Right lobe of liver (tissue), 6 donors: ENCODE measurements at regions not wholly inside any gene's neighbourhood (a gene's known extent, or its start where the extent isn't known, plus 50 kb on each side); places are given as distances from the start of the nearest gene placed in this dataset.

Experiments used
- ATAC-seq, 4 donors: fragments of 200-7000 bp; cut with Tn5 transposase; one replicate each; pipeline ENCODE4 v1.9.1; 2020; ENCODE audit warnings: mild to moderate bottlenecking in 4 of 4, moderate library complexity in 4 of 4
- DNase-seq, 3 donors: peaks; one replicate each; pipeline ENCODE4 v3.0.0-alpha.2; 2020
- H3K27ac ChIP-seq, 3 donors: fragments of 200-600 bp; one replicate each; pipeline ENCODE4 v1.8.0; 2022
- H3K27me3 ChIP-seq, 2 donors: fragments of 200-600 bp; one replicate each; pipeline ENCODE4 v1.8.0; 2022
- H3K36me3 ChIP-seq, 4 donors: fragments of 200-600 bp; sonication (generic) in 1 of 4; one replicate each; pipeline versions ENCODE4 v1.5.1 to v1.8.0; 2017 to 2022; ENCODE audit warnings: control low read depth in 1 of 4
- H3K4me1 ChIP-seq, 4 donors: fragments of 200-600 bp; sonication (generic) in 1 of 4; one replicate each; pipeline versions ENCODE4 v1.5.1 to v1.8.0; 2017 to 2022; ENCODE audit warnings: control low read depth in 1 of 4
- H3K4me3 ChIP-seq, 3 donors: fragments of 200-600 bp; one replicate each; pipeline ENCODE4 v1.8.0; 2022
- H3K9me3 ChIP-seq, 4 donors: fragments of 200-600 bp; sonication (generic) in 1 of 4; one replicate each; pipeline versions ENCODE4 v1.5.1 to v1.8.0; 2017 to 2022; ENCODE audit warnings: control low read depth in 1 of 4
- POLR2A ChIP-seq: fragments of 450-650 bp; IDR thresholded peaks from one replicate; pipeline ENCODE4 v1.6.1; 2017; ENCODE audit warnings: antibody characterized with exemption, mild to moderate bottlenecking
- WGBS: methylation state at CpG from one replicate; pipeline ENCODE4 v1.1.6; 2018; ENCODE audit warnings: low coverage, low lambda C conversion rate; ENCODE audit not compliant: insufficient coverage; ENCODE audit errors: missing lambda C conversion rate; 5-methylcytosine and 5-hydroxymethylcytosine counted together
- intact Hi-C, 2 donors: fragments of 100-400 bp; cut with DNase I; formaldehyde crosslinking; loops; one replicate each; pipeline versions ENCODE4 v1.11.2 to v1.14.1; 2022
- TF ChIP-seq, protein P1 (sequence below), 4 donors: fragments of 200-600 bp in 3 of 4; fragments of 450-650 bp in 1 of 4; IDR thresholded peaks; one replicate each; pipeline versions ENCODE4 v1.5.1 to v1.8.0; 2016 to 2022; ENCODE audit warnings: antibody characterized with exemption in 4 of 4, mild to moderate bottlenecking in 2 of 4
- donor health status: DM: no; HTN: yes; CAD: no.
- donor health status: DM: no; HTN: no; CAD: no.
- donor health status: DM: no; HTN: no; CAD: no.
- donor health status: DM: no; HTN: yes; CAD: no.
- donor health status: DM: no; HTN: yes; CAD: no.

GRCh38 chr1:40921522-40921921, 58.0 kb upstream of the CTPS1 start:
- Histone ChIP-seq H3K4me3 (no peak overlapping the region), H3K27ac (no peak overlapping the region), H3K27me3 (no peaks in the 10 kb centered on the region), H3K9me3 (no peaks in the 10 kb centered on the region), H3K4me1 (peaks cover 0 to 17% (median 4%) of the 10 kb centered on the region in 4 donors), H3K36me3 (no peaks in the 10 kb centered on the region)
- 89% methylated on average over 4 of the region's 4 CpGs for WGBS
- intact Hi-C loops: no loop called here
- no peak for DNase-seq
- no peak for ATAC-seq
- TF ChIP-seq, protein P1, sequence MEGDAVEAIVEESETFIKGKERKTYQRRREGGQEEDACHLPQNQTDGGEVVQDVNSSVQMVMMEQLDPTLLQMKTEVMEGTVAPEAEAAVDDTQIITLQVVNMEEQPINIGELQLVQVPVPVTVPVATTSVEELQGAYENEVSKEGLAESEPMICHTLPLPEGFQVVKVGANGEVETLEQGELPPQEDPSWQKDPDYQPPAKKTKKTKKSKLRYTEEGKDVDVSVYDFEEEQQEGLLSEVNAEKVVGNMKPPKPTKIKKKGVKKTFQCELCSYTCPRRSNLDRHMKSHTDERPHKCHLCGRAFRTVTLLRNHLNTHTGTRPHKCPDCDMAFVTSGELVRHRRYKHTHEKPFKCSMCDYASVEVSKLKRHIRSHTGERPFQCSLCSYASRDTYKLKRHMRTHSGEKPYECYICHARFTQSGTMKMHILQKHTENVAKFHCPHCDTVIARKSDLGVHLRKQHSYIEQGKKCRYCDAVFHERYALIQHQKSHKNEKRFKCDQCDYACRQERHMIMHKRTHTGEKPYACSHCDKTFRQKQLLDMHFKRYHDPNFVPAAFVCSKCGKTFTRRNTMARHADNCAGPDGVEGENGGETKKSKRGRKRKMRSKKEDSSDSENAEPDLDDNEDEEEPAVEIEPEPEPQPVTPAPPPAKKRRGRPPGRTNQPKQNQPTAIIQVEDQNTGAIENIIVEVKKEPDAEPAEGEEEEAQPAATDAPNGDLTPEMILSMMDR (IDR thresholded peaks at IDR 0.05): no peak
- no peak for TF ChIP-seq POLR2A

- no peak for ATAC-seq
- no peak for DNase-seq
Measured at GRCh38 chr1:40921981-40922677, 57.4 kb upstream of the CTPS1 start.

DNA sequence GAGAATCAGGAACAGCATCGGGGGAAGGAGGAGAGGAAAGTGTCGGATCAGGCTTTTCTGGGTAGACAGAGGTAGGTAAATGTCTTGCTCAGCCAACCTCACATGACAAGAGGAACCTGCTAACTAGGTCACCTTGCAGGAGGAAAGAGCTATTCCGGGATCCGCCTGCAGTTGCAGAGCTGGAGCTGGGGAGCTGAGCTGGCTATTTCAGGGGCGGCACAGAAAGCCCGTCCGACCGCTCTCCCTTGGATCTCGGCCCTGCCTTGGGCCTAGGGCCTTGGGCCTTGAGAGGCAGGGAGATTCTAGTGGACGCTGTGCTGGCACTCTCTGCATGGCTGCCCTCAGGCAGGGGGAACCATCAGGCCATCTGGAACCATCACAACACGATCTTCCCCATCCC, 56.5 kb upstream of the CTPS1 start:
- DNase-seq: no peak
- Histone ChIP-seq H3K4me3 (no peak overlapping the region), H3K27me3 (no peaks in the 10 kb centered on the region), H3K36me3 (no peaks in the 10 kb centered on the region), H3K9me3 (no peaks in the 10 kb centered on the region), H3K27ac (no peak overlapping the region), H3K4me1 (peaks cover 0 to 15% (median 4%) of the 10 kb centered on the region in 4 donors)
- intact Hi-C loops: no loop called here
- 60% methylated on average over 1 of the region's 11 CpGs for WGBS
- no peak for ATAC-seq
- TF ChIP-seq, protein P1 (IDR thresholded peaks at IDR 0.05): no peak
- no peak for TF ChIP-seq POLR2A

More at GRCh38 chr1:40921981-40922677, 57.4 kb upstream of the CTPS1 start:
- no peaks in the 10 kb centered on the region for H3K9me3 ChIP-seq
- 96% methylated on average over 2 of the region's 3 CpGs for WGBS
- H3K27ac ChIP-seq: no peak overlapping the region
- H3K4me1 ChIP-seq: peaks cover 0 to 17% (median 4%) of the 10 kb centered on the region in 4 donors
- intact Hi-C loops: no loop called here
- TF ChIP-seq, protein P1 (IDR thresholded peaks at IDR 0.05): no peak
- no peak for TF ChIP-seq POLR2A
- H3K4me3 ChIP-seq: no peak overlapping the region
- H3K36me3 ChIP-seq: no peaks in the 10 kb centered on the region
- H3K27me3 ChIP-seq: no peaks in the 10 kb centered on the region

DNA sequence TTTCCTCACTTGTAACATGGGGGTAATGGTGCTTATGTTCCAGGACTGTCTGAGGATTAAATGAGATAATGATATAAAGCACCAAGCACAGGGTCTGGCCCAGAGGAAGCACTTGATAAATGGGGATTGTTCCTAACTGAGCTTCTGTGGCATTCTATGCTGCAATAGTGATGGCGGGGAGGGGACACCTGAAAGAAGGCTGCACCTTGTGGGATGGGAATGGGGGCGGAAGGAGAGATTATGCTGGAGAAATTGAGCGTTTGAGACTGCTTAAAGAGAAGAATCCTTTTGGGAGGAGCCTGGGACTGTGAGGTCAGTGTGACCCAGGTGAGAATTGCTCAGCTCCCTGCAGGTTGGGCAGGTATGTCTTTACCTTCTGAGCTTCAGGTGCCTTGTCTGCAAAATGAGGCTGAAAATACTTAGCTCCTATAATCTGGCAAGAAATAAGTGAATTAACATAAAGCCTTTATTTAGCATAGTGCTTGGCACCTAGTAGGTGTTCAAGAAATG, 55.9 kb upstream of the CTPS1 start:
- Histone ChIP-seq H3K27ac (no peak overlapping the region), H3K36me3 (no peaks in the 10 kb centered on the region), H3K4me1 (peaks cover 0 to 15% (median 4%) of the 10 kb centered on the region in 4 donors), H3K27me3 (no peaks in the 10 kb centered on the region), H3K9me3 (no peaks in the 10 kb centered on the region), H3K4me3 (no peak overlapping the region)
- TF ChIP-seq, protein P1 (IDR thresholded peaks at IDR 0.05): no peak
- no peak for TF ChIP-seq POLR2A
- 86% methylated on average over 3 of the region's 3 CpGs for WGBS
- intact Hi-C loops: no loop called here
- DNase-seq: no peak
- no peak for ATAC-seq
